Uterus (tissue), 3 donors: ENCODE measurements at regions not wholly inside any gene's neighbourhood (a gene's known extent, or its start where the extent isn't known, plus 50 kb on each side); places are given as distances from the start of the nearest gene placed in this dataset.
A peak's percentile ranks its signal among the peaks of the same experiment; 100 is the strongest.

Experiments used
- DNase-seq, 2 donors: peaks; one replicate each; pipeline ENCODE4 v3.0.0-alpha.2; 2019 to 2020
- H3K27ac ChIP-seq, 2 donors: fragments of 200-600 bp; sonication (generic); 1 replicate in 1 of 2; 2 replicates in 1 of 2; pipeline ENCODE4 v1.5.1; 2016 to 2018
- H3K27me3 ChIP-seq, 2 donors: fragments of 200-600 bp; sonication (generic); one replicate each; pipeline ENCODE4 v1.5.1; 2018 to 2019; ENCODE audit warnings: control low read depth in 1 of 2
- H3K36me3 ChIP-seq, 2 donors: fragments of 200-600 bp; sonication (generic); one replicate each; pipeline ENCODE4 v1.5.1; 2019; ENCODE audit warnings: control low read depth in 1 of 2
- H3K4me1 ChIP-seq, 2 donors: fragments of 200-600 bp; sonication (generic); one replicate each; pipeline ENCODE4 v1.5.1; 2018 to 2019; ENCODE audit warnings: control low read depth in 1 of 2
- H3K4me3 ChIP-seq, 2 donors: fragments of 200-600 bp; sonication (generic); 1 replicate in 1 of 2; 2 replicates in 1 of 2; pipeline ENCODE4 v1.5.1; 2018 to 2019; ENCODE audit warnings: mild to moderate bottlenecking in 1 of 2
- H3K9me3 ChIP-seq, 2 donors: fragments of 200-600 bp; sonication (generic); one replicate each; pipeline ENCODE4 v1.5.1; 2019; ENCODE audit warnings: control low read depth in 1 of 2
- CTCF ChIP-seq, 4 experiments: fragments of 200-600 bp in 2 of 4; fragments of 450-650 bp in 2 of 4; sonication (generic) in 2 of 4; IDR thresholded peaks; one replicate each; pipeline ENCODE4 v1.5.1; 2016 to 2019; ENCODE audit warnings: antibody characterized with exemption in 4 of 4, mild to moderate bottlenecking in 2 of 4, moderate library complexity in 1 of 4
- POLR2A ChIP-seq, 2 donors: fragments of 450-650 bp; IDR thresholded peaks; one replicate each; pipeline ENCODE4 v1.6.1; 2016; ENCODE audit warnings: antibody characterized with exemption in 2 of 2, mild to moderate bottlenecking in 1 of 2, moderate library complexity in 1 of 2
- intact Hi-C: fragments of 100-400 bp; cut with DNase I; formaldehyde crosslinking; loops from one replicate; pipeline ENCODE4 v1.15.1; 2023; ENCODE audit warnings: low total_unique reads
- donor health status: DM: yes; HTN: yes; CAD: no.

- Histone ChIP-seq H3K4me1 (no peaks in the 10 kb centered on the region), H3K4me3 (no peak overlapping the region), H3K36me3 (no peaks in the 10 kb centered on the region), H3K27me3 (no peaks in the 10 kb centered on the region), H3K9me3 (no peaks in the 10 kb centered on the region), H3K27ac (peak overlapping the region; percentile 70 to 81)
- TF ChIP-seq POLR2A (IDR thresholded peaks at IDR 0.05) = no peak
- TF ChIP-seq CTCF (IDR thresholded peaks at IDR 0.05) = no peak
- intact Hi-C loops = no loop called here
- no peak for DNase-seq
Observed at GRCh38 chr4:112861691-112862674, 187.5 kb upstream of the ANK2 start.

- no peak overlapping the region for H3K4me3 ChIP-seq
- H3K27ac ChIP-seq = peak overlapping the region in 1 of 2 donors; percentile 13
- no peaks in the 10 kb centered on the region for H3K9me3 ChIP-seq
- intact Hi-C loops = no loop called here
- H3K36me3 ChIP-seq = no peaks in the 10 kb centered on the region
- TF ChIP-seq CTCF (IDR thresholded peaks at IDR 0.05) (no peak), POLR2A (IDR thresholded peaks at IDR 0.05) (no peak)
- H3K27me3 ChIP-seq = no peaks in the 10 kb centered on the region
- H3K4me1 ChIP-seq = no peaks in the 10 kb centered on the region
- no peak for DNase-seq
Observed at GRCh38 chr4:112865443-112865842, 184.0 kb upstream of the ANK2 start.

- H3K27ac ChIP-seq = no peak overlapping the region
- DNase-seq = no peak
- no peak overlapping the region for H3K4me3 ChIP-seq
- no peaks in the 10 kb centered on the region for H3K36me3 ChIP-seq
- H3K4me1 ChIP-seq = no peaks in the 10 kb centered on the region
- H3K27me3 ChIP-seq = no peaks in the 10 kb centered on the region
- intact Hi-C loops = no loop called here
- H3K9me3 ChIP-seq = no peaks in the 10 kb centered on the region
- no peak for TF ChIP-seq POLR2A (IDR thresholded peaks at IDR 0.05)
- no peak for TF ChIP-seq CTCF (IDR thresholded peaks at IDR 0.05)
Observed at GRCh38 chr4:112876316-112876715, 173.1 kb upstream of the ANK2 start.

GRCh38 chr4:112881842-112882241 is 167.6 kb upstream of the ANK2 start:
- Histone ChIP-seq H3K36me3 (no peaks in the 10 kb centered on the region), H3K27me3 (no peaks in the 10 kb centered on the region), H3K4me1 (no peaks in the 10 kb centered on the region), H3K27ac (peak overlapping the region; percentile 68 to 73), H3K4me3 (peak overlapping the region; percentile 19 to 29), H3K9me3 (no peaks in the 10 kb centered on the region)
- intact Hi-C loops = no loop called here
- peak; percentile 30 to 35 for DNase-seq
- no peak for TF ChIP-seq POLR2A (IDR thresholded peaks at IDR 0.05)
- TF ChIP-seq CTCF (IDR thresholded peaks at IDR 0.05) = no peak

- intact Hi-C loops = no loop called here
- H3K4me1 ChIP-seq = no peaks in the 10 kb centered on the region
- H3K27ac ChIP-seq = peak overlapping the region; percentile 68 to 73
- peak overlapping the region; percentile 19 to 29 for H3K4me3 ChIP-seq
- H3K9me3 ChIP-seq = no peaks in the 10 kb centered on the region
- H3K27me3 ChIP-seq = no peaks in the 10 kb centered on the region
- no peaks in the 10 kb centered on the region for H3K36me3 ChIP-seq
- no peak for DNase-seq
- TF ChIP-seq CTCF (IDR thresholded peaks at IDR 0.05) = no peak
- TF ChIP-seq POLR2A (IDR thresholded peaks at IDR 0.05) = no peak
Observed at GRCh38 chr4:112882286-112882685, 167.2 kb upstream of the ANK2 start.
